Liver (tissue), 3 donors: ENCODE measurements at regions not wholly inside any gene's neighbourhood (a gene's known extent, or its start where the extent isn't known, plus 50 kb on each side); places are given as distances from the start of the nearest gene placed in this dataset.

ENCODE experiments used
- ATF3 ChIP-seq: IDR thresholded peaks from 2 replicates; pipeline ENCODE4 v1.6.1; 2016; ENCODE audit warnings: antibody characterized with exemption
- CTCF ChIP-seq: fragments of 150-350 bp; IDR thresholded peaks from 2 replicates; pipeline ENCODE4 v1.5.1; 2017; ENCODE audit warnings: improper control_type of control experiment, low read depth, low read length; ENCODE audit not compliant: missing input control
- EGR1 ChIP-seq, 2 donors: IDR thresholded peaks; 2 replicates each; pipeline ENCODE4 v1.6.1; 2016 to 2018; ENCODE audit warnings: antibody characterized with exemption in 2 of 2, low read depth in 2 of 2
- GABPA ChIP-seq, 2 donors: IDR thresholded peaks in 1 of 2; conservative IDR thresholded peaks in 1 of 2; 2 replicates each; pipeline ENCODE4 v1.6.1; 2016; ENCODE audit warnings: antibody characterized with exemption in 2 of 2, mild to moderate bottlenecking in 1 of 2, moderate library complexity in 1 of 2
- JUND ChIP-seq, 2 donors: IDR thresholded peaks; 2 replicates each; pipeline ENCODE4 v1.6.1; 2016; ENCODE audit warnings: antibody characterized with exemption in 2 of 2
- MAX ChIP-seq: IDR thresholded peaks from 2 replicates; pipeline ENCODE4 v1.6.1; 2016; ENCODE audit warnings: antibody characterized with exemption
- RAD21 ChIP-seq, 2 donors: IDR thresholded peaks; 2 replicates each; pipeline ENCODE4 v1.6.1; 2016; ENCODE audit warnings: antibody characterized with exemption in 2 of 2, mild to moderate bottlenecking in 2 of 2
- REST ChIP-seq: IDR thresholded peaks from 2 replicates; pipeline ENCODE4 v1.6.1; 2016; ENCODE audit warnings: antibody characterized with exemption, mild to moderate bottlenecking
- TAF1 ChIP-seq: conservative IDR thresholded peaks from 2 replicates; pipeline ENCODE4 v1.6.1; 2016; ENCODE audit warnings: antibody characterized with exemption, mild to moderate bottlenecking
- YY1 ChIP-seq: IDR thresholded peaks from 2 replicates; pipeline ENCODE4 v1.6.1; 2016; ENCODE audit warnings: antibody characterized with exemption, mild to moderate bottlenecking
- ZBTB33 ChIP-seq: IDR thresholded peaks from 2 replicates; pipeline ENCODE4 v1.6.1; 2016; ENCODE audit warnings: antibody characterized with exemption
- donor health status: healthy.
- donor health status: healthy.

- TF ChIP-seq CTCF (no peak), JUND (IDR thresholded peaks at IDR 0.05) (no peak), EGR1 (IDR thresholded peaks at IDR 0.05; ENCODE audit: low read depth in 2 of 2) (no peak), ZBTB33 (no peak), GABPA (IDR thresholded peaks at IDR 0.05 in 1 of 2, conservative IDR thresholded peaks at IDR 0.05 in 1 of 2) (no peak), RAD21 (IDR thresholded peaks at IDR 0.05) (no peak), TAF1 (no peak), MAX (no peak), YY1 (no peak), ATF3 (no peak), REST (no peak)
These were observed 449.0 kb downstream of the PDCD6IP start for GRCh38 chr3:34247401-34247800.
